Upper lobe of left lung (tissue), 6 donors: ENCODE measurements at regions not wholly inside any gene's neighbourhood (a gene's known extent, or its start where the extent isn't known, plus 50 kb on each side); places are given as distances from the start of the nearest gene placed in this dataset.

Experiments
- ATAC-seq, 2 donors: fragments of 200-7000 bp; cut with Tn5 transposase; one replicate each; pipeline ENCODE4 v1.9.1; 2022; ENCODE audit warnings: mild to moderate bottlenecking in 2 of 2, moderate library complexity in 2 of 2; ENCODE audit not compliant: low FRiP score in 2 of 2
- DNase-seq, 2 donors: peaks; one replicate each; pipeline ENCODE4 v3.0.0-alpha.2; 2019 to 2020
- H3K27ac ChIP-seq, 4 donors: fragments of 200-600 bp; sonication (generic); one replicate each; pipeline ENCODE4 v1.5.1; 2016 to 2019
- H3K27me3 ChIP-seq, 4 donors: fragments of 200-600 bp; sonication (generic); one replicate each; pipeline ENCODE4 v1.5.1; 2017 to 2019
- H3K36me3 ChIP-seq, 4 donors: fragments of 200-600 bp; sonication (generic); one replicate each; pipeline ENCODE4 v1.5.1; 2016 to 2019
- H3K4me1 ChIP-seq, 4 donors: fragments of 200-600 bp; sonication (generic); one replicate each; pipeline ENCODE4 v1.5.1; 2018 to 2019
- H3K4me3 ChIP-seq, 4 donors: fragments of 200-600 bp; sonication (generic); one replicate each; pipeline ENCODE4 v1.5.1; 2017 to 2019; ENCODE audit warnings: mild to moderate bottlenecking in 2 of 4, moderate library complexity in 1 of 4
- H3K9me3 ChIP-seq, 4 donors: fragments of 200-600 bp; sonication (generic); one replicate each; pipeline ENCODE4 v1.5.1; 2018 to 2019
- CTCF ChIP-seq, 6 experiments: fragments of 450-650 bp in 4 of 6; fragments of 200-600 bp in 2 of 6; sonication (generic) in 2 of 6; IDR thresholded peaks; one replicate each; pipeline ENCODE4 v1.5.1; 2016 to 2019; ENCODE audit warnings: antibody characterized with exemption in 6 of 6
- EP300 ChIP-seq, 4 donors: sonication (generic); formaldehyde crosslinking; IDR thresholded peaks; one replicate each; pipeline ENCODE4 v1.5.1; 2017; ENCODE audit warnings: antibody characterized with exemption in 4 of 4, control low read depth in 2 of 4
- POLR2A ChIP-seq, 4 donors: fragments of 450-650 bp; IDR thresholded peaks; one replicate each; pipeline ENCODE4 v1.5.1; 2016 to 2017; ENCODE audit warnings: antibody characterized with exemption in 4 of 4, mild to moderate bottlenecking in 2 of 4
- POLR2AphosphoS5 ChIP-seq, 2 donors: sonication (generic); formaldehyde crosslinking; IDR thresholded peaks; one replicate each; pipeline ENCODE4 v1.5.1; 2017; ENCODE audit warnings: antibody characterized with exemption in 2 of 2
- WGBS, 2 donors: methylation state at CpG; one replicate each; pipeline ENCODE4 v1.1.5; 2017 to 2018; 5-methylcytosine and 5-hydroxymethylcytosine counted together
- donor health status: DM: no; HTN: no; CAD: no; lungs with moderate emphysema.
- donor health status: DM: no; HTN: yes; CAD: no; lungs with severe emphysema.

GRCh38 chr3:102223132-102223531, 211.7 kb upstream of the ZPLD1 start:
- TF ChIP-seq POLR2AphosphoS5 (IDR thresholded peaks at IDR 0.05) (no peak), CTCF (IDR thresholded peaks at IDR 0.05) (no peak), EP300 (IDR thresholded peaks at IDR 0.05) (no peak), POLR2A (IDR thresholded peaks at IDR 0.05) (no peak)
- H3K4me1 ChIP-seq = peaks cover 0 to 6% (median 0%) of the 10 kb centered on the region in 4 donors
- H3K27me3 ChIP-seq = no peaks in the 10 kb centered on the region
- no peak overlapping the region for H3K4me3 ChIP-seq
- 67 to 68% methylated on average over 9 to 10 of the region's 10 CpGs for WGBS, 2 donors
- ATAC-seq (no peak), DNase-seq (peak; percentile 22 to 33)
- H3K27ac ChIP-seq = no peak overlapping the region
- no peaks in the 10 kb centered on the region for H3K9me3 ChIP-seq
- H3K36me3 ChIP-seq = no peaks in the 10 kb centered on the region

- peaks cover 0 to 7% (median 0%) of the 10 kb centered on the region in 4 donors for H3K4me1 ChIP-seq
- ATAC-seq (peak in 1 of 2 donors; percentile 76), DNase-seq (peak in 1 of 2 donors; percentile 26)
- WGBS, 2 donors = 81% methylated on average over 3 of the region's 3 CpGs
- no peak overlapping the region for H3K27ac ChIP-seq
- no peak overlapping the region for H3K4me3 ChIP-seq
- H3K27me3 ChIP-seq = no peaks in the 10 kb centered on the region
- no peaks in the 10 kb centered on the region for H3K9me3 ChIP-seq
- TF ChIP-seq POLR2A (IDR thresholded peaks at IDR 0.05) (no peak), POLR2AphosphoS5 (IDR thresholded peaks at IDR 0.05) (no peak), EP300 (IDR thresholded peaks at IDR 0.05) (no peak), CTCF (IDR thresholded peaks at IDR 0.05) (peak in 5 of 6 experiments; percentile 6 to 54 (median 35))
- no peaks in the 10 kb centered on the region for H3K36me3 ChIP-seq
Measured at GRCh38 chr3:102224171-102224570, 210.6 kb upstream of the ZPLD1 start.

DNA sequence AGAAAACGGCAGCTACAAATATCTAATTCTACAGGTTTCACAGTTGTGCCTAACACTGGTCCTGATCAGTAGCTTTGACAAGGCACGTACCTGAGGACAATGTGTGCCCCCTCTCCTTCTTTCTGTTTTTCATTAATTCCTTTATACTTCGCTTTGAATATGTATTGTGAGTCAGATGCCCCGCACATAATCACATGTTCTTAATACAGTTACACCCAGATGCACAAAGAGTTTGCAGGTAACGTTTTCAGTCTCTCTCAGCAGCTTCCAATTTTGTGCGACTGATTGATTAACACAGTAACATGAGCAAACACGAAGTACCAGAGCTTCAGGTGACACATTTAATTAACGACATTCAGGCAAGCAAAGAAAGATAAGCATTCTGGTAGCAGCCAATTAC, 209.8 kb upstream of the ZPLD1 start:
- Histone ChIP-seq H3K27me3 (no peaks in the 10 kb centered on the region), H3K4me3 (no peak overlapping the region), H3K4me1 (peaks cover 0 to 14% (median 2%) of the 10 kb centered on the region in 4 donors), H3K9me3 (no peaks in the 10 kb centered on the region), H3K36me3 (no peaks in the 10 kb centered on the region), H3K27ac (no peak overlapping the region)
- TF ChIP-seq CTCF (IDR thresholded peaks at IDR 0.05) (no peak), EP300 (IDR thresholded peaks at IDR 0.05) (no peak), POLR2A (IDR thresholded peaks at IDR 0.05) (no peak), POLR2AphosphoS5 (IDR thresholded peaks at IDR 0.05) (no peak)
- DNase-seq (no peak), ATAC-seq (no peak)
- 73 to 76% methylated on average over 8 of the region's 8 CpGs for WGBS, 2 donors

GRCh38 chr3:102225407-102226132, 209.2 kb upstream of the ZPLD1 start:
- no peaks in the 10 kb centered on the region for H3K27me3 ChIP-seq
- WGBS, 2 donors = 11 to 17% methylated on average over 1 of the region's 1 CpG
- DNase-seq = no peak

More at GRCh38 chr3:102225407-102226132, 209.2 kb upstream of the ZPLD1 start:
- H3K4me3 ChIP-seq = no peak overlapping the region
- no peak overlapping the region for H3K27ac ChIP-seq
- no peaks in the 10 kb centered on the region for H3K36me3 ChIP-seq
- peaks cover 0 to 14% (median 2%) of the 10 kb centered on the region in 4 donors for H3K4me1 ChIP-seq
- no peak for TF ChIP-seq EP300 (IDR thresholded peaks at IDR 0.05)
- TF ChIP-seq CTCF (IDR thresholded peaks at IDR 0.05) = peak; percentile 38 to 83 (median 66)
- H3K9me3 ChIP-seq = no peaks in the 10 kb centered on the region
- ATAC-seq = peak; percentile 44 to 80
